HCT116 (cell line): ENCODE measurements at regions not wholly inside any gene's neighbourhood (a gene's known extent, or its start where the extent isn't known, plus 50 kb on each side); places are given as distances from the start of the nearest gene placed in this dataset.

Experiments
- CTCF ChIP-seq, 3 experiments: fragments of 200-600 bp in 1 of 3; sonication (generic) in 1 of 3; IDR thresholded peaks in 2 of 3; conservative IDR thresholded peaks in 1 of 3; 2 replicates each; pipeline ENCODE4 v1.5.1; 2012 to 2017; ENCODE audit warnings: low read depth in 2 of 3, low read length in 2 of 3, antibody characterized with exemption in 1 of 3, borderline replicate concordance in 1 of 3, control low read depth in 1 of 3, mild to moderate bottlenecking in 1 of 3, mixed read lengths in 1 of 3, mixed run types in 1 of 3, moderate library complexity in 1 of 3; ENCODE audit not compliant: insufficient read depth in 1 of 3
- EZH2 ChIP-seq: fragments of 200-600 bp; sonication (generic); IDR thresholded peaks from 2 replicates; pipeline ENCODE4 v1.6.1; 2017; ENCODE audit warnings: antibody characterized with exemption, mixed run types
- EZH2phosphoT487 ChIP-seq: fragments of 200-600 bp; IDR thresholded peaks from 2 replicates; pipeline ENCODE4 v1.6.1; 2018; ENCODE audit warnings: antibody characterized with exemption, borderline replicate concordance
- FOSL1 ChIP-seq: IDR thresholded peaks from 2 replicates; pipeline ENCODE4 v1.6.1; 2012; ENCODE audit warnings: low read depth
- JUND ChIP-seq: IDR thresholded peaks from 2 replicates; pipeline ENCODE4 v1.6.1; 2012
- MAX ChIP-seq: IDR thresholded peaks from 2 replicates; pipeline ENCODE4 v1.6.1; 2012
- POLR2A ChIP-seq: IDR thresholded peaks from 2 replicates; pipeline ENCODE4 v1.7.0; 2011; ENCODE audit warnings: borderline replicate concordance; ENCODE audit not compliant: insufficient read depth, insufficient read length; ENCODE audit errors: extremely low read depth
- POLR2AphosphoS5 ChIP-seq: IDR thresholded peaks from 2 replicates; pipeline ENCODE4 v1.6.1; 2011; ENCODE audit warnings: mild to moderate bottlenecking, low read depth, low read length, moderate library complexity
- REST ChIP-seq: IDR thresholded peaks from 2 replicates; pipeline ENCODE4 v1.6.1; 2012; ENCODE audit warnings: low read depth
- SP1 ChIP-seq: IDR thresholded peaks from 2 replicates; pipeline ENCODE4 v1.6.1; 2012; ENCODE audit warnings: low read depth
- YY1 ChIP-seq: IDR thresholded peaks from 2 replicates; pipeline ENCODE4 v1.6.1; 2011; ENCODE audit warnings: low read length, low read depth, moderate library complexity, mild to moderate bottlenecking; ENCODE audit not compliant: insufficient replicate concordance; ENCODE audit errors: extremely low read depth
- ZFX ChIP-seq: fragments of 450-650 bp; IDR thresholded peaks from 2 replicates; pipeline ENCODE4 v1.6.1; 2017
- ZNF274 ChIP-seq: fragments of 200-500 bp; sonication (Bioruptor generic); IDR thresholded peaks from 2 replicates; pipeline ENCODE4 v1.6.1; 2014; ENCODE audit warnings: mild to moderate bottlenecking, low read depth, low read length, inconsistent platforms
- TF ChIP-seq, protein P1 (sequence below): IDR thresholded peaks from 2 replicates; pipeline ENCODE4 v1.6.1; 2012

DNA sequence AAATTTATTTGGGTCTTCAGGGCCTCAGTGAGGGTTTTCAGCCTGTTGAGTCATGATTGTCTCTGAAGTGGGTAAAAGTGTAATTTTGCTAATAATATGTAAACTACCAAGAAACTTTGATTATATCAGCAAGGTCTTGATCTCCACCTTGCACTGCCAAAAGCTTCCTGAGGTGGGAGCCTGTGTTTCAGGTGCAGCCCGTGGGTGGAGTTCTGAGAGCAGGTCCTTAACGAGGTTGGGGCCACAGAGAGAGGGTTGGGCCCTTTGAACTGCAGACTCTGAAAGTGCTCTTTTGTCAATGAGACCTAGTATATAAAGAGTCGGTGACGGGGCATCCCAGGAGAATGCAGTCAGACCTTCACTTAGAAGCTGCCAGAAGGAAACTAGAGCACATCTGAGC is 129.7 kb upstream of the MAP3K4 start:
- TF ChIP-seq CTCF (IDR thresholded peaks at IDR 0.05 in 2 of 3, conservative IDR thresholded peaks at IDR 0.05 in 1 of 3; ENCODE audit: borderline replicate concordance in 1 of 3, insufficient read depth in 1 of 3, low read depth in 2 of 3, low read length in 2 of 3), result no peak
- TF ChIP-seq ZNF274, result no peak
- no peak for TF ChIP-seq EZH2phosphoT487
- TF ChIP-seq MAX, result no peak
- no peak for TF ChIP-seq POLR2AphosphoS5
- TF ChIP-seq JUND, result no peak
- no peak for TF ChIP-seq ZFX
- no peak for TF ChIP-seq SP1
- no peak for TF ChIP-seq REST
- no peak for TF ChIP-seq YY1
- TF ChIP-seq FOSL1, result no peak
- TF ChIP-seq, protein P1, sequence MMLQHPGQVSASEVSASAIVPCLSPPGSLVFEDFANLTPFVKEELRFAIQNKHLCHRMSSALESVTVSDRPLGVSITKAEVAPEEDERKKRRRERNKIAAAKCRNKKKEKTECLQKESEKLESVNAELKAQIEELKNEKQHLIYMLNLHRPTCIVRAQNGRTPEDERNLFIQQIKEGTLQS, result no peak
- TF ChIP-seq POLR2A, result no peak
- TF ChIP-seq EZH2, result no peak
